HUES64 (cell line): ENCODE measurements at regions not wholly inside any gene's neighbourhood (a gene's known extent, or its start where the extent isn't known, plus 50 kb on each side); places are given as distances from the start of the nearest gene placed in this dataset.

Source experiments
- H3K27ac ChIP-seq: 2 replicates; pipeline ENCODE4 v1.7.0; 2013; ENCODE audit warnings: low read depth, low read length, inconsistent platforms
- H3K27me3 ChIP-seq: 2 replicates; pipeline ENCODE4 v1.6.1; 2013; ENCODE audit warnings: mild to moderate bottlenecking, low read length; ENCODE audit not compliant: insufficient read depth
- H3K36me3 ChIP-seq: 2 replicates; pipeline ENCODE4 v1.6.1; 2013; ENCODE audit warnings: mild to moderate bottlenecking, low read length; ENCODE audit not compliant: insufficient read depth
- H3K4me1 ChIP-seq: 2 replicates; pipeline ENCODE4 v1.6.1; 2013; ENCODE audit warnings: mild to moderate bottlenecking, low read length, moderate library complexity; ENCODE audit not compliant: insufficient read depth
- H3K4me3 ChIP-seq: 2 replicates; pipeline ENCODE4 v1.5.1; 2013; ENCODE audit warnings: mild to moderate bottlenecking, low read length, moderate library complexity
- H3K9ac ChIP-seq: 2 replicates; pipeline ENCODE4 v1.6.1; 2013; ENCODE audit warnings: mild to moderate bottlenecking, low read depth, low read length
- H3K9me3 ChIP-seq: 2 replicates; pipeline ENCODE4 v1.6.1; 2013; ENCODE audit warnings: low read depth, low read length; ENCODE audit not compliant: insufficient read depth
- WGBS: fragments of 150-250, 120-280 bp; methylation state at CpG from one replicate; pipeline ENCODE4 v1.1.7; 2013; ENCODE audit warnings: missing lambda C conversion rate; 5-methylcytosine and 5-hydroxymethylcytosine counted together

GRCh38 chr11:116512841-116513240, 259.9 kb downstream of the BUD13 start:
- Histone ChIP-seq H3K9ac (no peak overlapping the region), H3K4me1 (no peaks in the 10 kb centered on the region), H3K36me3 (no peaks in the 10 kb centered on the region), H3K4me3 (no peak overlapping the region), H3K9me3 (no peaks in the 10 kb centered on the region), H3K27ac (no peak overlapping the region), H3K27me3 (no peaks in the 10 kb centered on the region)
- 100% methylated on average over 2 of the region's 2 CpGs for WGBS

DNA sequence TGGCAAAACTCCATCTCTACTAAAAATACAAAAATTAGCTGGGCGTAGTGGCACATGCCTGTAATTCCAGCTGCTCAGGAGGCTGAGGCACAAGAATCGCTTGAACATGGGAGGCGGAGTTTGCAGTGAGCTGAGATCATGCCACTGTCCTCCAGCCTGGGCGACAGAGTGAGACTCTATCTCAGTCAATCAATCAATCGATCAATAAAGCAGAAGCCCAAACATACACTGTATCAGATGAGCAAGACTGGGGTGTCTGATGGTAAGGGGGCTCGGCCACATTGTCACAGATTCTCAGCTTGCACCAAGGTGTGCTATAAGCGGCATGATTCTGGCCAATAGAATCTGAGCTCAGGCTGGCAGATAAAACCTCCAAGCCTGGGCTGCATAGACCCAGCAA, 261.1 kb downstream of the BUD13 start:
- Histone ChIP-seq H3K9me3 (no peaks in the 10 kb centered on the region), H3K27me3 (peaks cover 1% of the 10 kb centered on the region; the same call in 1 of the 2 replicates), H3K27ac (no peak overlapping the region), H3K4me3 (no peak overlapping the region), H3K36me3 (no peaks in the 10 kb centered on the region), H3K4me1 (no peaks in the 10 kb centered on the region; the same call in 1 of the 2 replicates), H3K9ac (no peak overlapping the region)
- 92% methylated on average over 7 of the region's 7 CpGs for WGBS

GRCh38 chr11:116510886-116511650, 261.7 kb downstream of the BUD13 start:
- Histone ChIP-seq H3K27me3 (peaks cover 2% of the 10 kb centered on the region; the same call in 1 of the 2 replicates), H3K27ac (no peak overlapping the region), H3K36me3 (no peaks in the 10 kb centered on the region), H3K4me1 (peaks cover under 1% of the 10 kb centered on the region), H3K9me3 (no peaks in the 10 kb centered on the region), H3K9ac (no peak overlapping the region), H3K4me3 (no peak overlapping the region)
- 54% methylated on average over 10 of the region's 10 CpGs for WGBS

DNA sequence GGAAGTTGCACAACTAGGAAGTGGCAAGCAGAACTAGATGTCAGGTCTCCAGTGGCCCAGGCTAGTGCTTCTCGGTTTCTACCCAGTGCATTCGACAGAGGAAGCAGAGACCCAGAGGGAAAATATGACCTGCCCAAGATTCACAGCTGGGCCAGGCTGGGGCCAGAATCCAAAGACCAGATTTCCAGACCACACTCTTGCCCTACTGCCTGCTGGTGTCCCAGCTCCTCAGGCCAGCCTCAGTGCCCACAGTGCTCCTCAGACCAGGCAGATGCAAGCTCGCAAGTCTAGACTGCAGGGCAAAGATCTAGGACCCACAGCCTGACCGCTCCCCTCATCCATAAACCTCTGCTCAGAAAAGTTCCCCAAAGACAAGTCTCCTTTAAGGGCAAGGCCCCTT, 262.6 kb downstream of the BUD13 start:
- no peak overlapping the region for H3K9ac ChIP-seq
- H3K27me3 ChIP-seq: peaks cover 2% of the 10 kb centered on the region; the same call in 1 of the 2 replicates
- H3K27ac ChIP-seq: no peak overlapping the region
- no peaks in the 10 kb centered on the region for H3K36me3 ChIP-seq
- H3K4me3 ChIP-seq: no peak overlapping the region
- no peaks in the 10 kb centered on the region for H3K9me3 ChIP-seq
- WGBS: 93% methylated on average over 4 of the region's 4 CpGs
- peaks cover 8% of the 10 kb centered on the region for H3K4me1 ChIP-seq

DNA sequence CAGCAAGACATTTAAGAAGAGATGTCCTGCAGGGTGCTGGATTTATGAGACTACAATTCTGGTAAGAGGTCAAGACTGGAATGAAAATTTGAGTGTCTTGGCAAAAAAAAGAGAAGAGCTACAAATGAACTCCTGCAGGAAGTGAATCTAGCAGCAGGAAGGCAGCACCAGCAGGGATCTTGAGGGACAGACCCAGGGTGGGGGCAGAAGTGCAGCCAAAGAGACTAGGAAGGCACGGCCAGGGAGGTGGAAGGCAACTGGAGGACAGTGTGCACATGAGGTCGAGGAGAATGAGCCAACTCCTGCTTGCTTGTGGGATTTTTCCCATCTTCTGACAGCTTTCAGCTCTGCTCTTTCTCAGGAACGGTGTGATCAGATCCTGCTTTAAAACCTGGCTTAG, 263.2 kb downstream of the BUD13 start:
- WGBS: 85% methylated on average over 3 of the region's 3 CpGs

DNA sequence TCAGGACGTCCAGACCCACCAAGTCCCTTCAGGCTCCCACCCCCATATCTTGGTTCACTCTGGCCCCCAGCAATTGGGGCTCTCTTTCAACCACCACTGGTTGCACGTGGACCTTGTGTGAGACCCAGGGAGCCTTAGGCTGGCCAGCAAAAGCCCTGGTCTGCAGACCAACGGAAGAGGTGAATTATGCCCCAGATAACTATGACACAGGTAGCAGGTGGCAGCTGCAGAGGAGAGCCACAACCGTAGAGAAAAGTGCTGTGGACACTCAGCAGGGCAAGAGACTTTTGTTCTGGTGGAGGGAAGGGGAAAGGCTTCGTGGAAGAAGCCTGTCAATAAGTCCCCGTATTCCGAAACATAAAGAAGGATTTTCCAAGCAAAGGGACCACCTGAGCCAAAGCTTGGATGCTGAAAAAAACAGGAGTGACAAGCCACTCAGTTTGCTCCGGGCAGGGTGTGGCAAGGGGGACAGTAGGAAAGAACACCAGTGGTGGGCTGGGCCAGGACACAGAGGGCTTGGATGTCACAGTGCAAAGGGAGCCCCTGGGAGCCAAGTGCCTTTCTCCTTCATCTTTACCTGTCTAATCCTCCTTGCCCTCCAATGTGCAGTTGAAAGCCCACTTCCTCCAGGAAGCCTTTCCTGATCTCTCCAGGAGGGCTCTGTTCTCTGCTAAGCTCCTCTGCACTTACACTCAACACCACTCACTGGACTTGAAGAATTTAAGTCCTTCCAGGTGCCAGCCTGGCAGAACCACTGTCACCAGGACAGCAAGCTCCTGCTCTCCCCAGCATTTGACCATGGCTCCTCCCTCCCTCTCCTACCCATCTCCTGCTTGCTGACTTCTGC, 264.7 kb downstream of the BUD13 start:
- H3K4me3 ChIP-seq: no peak overlapping the region
- no peaks in the 10 kb centered on the region for H3K36me3 ChIP-seq
- no peak overlapping the region for H3K9ac ChIP-seq
- peaks cover 6% of the 10 kb centered on the region for H3K27me3 ChIP-seq
- no peak overlapping the region for H3K27ac ChIP-seq
- peaks cover 13% of the 10 kb centered on the region for H3K4me1 ChIP-seq
- no peaks in the 10 kb centered on the region for H3K9me3 ChIP-seq
- WGBS: 86% methylated on average over 8 of the region's 8 CpGs

More for the DNA sequence above, 263.2 kb downstream of the BUD13 start:
- Histone ChIP-seq H3K27me3 (peaks cover 2% of the 10 kb centered on the region; the same call in 1 of the 2 replicates), H3K36me3 (no peaks in the 10 kb centered on the region), H3K4me1 (peaks cover 13% of the 10 kb centered on the region), H3K9ac (no peak overlapping the region), H3K4me3 (no peak overlapping the region), H3K9me3 (no peaks in the 10 kb centered on the region), H3K27ac (no peak overlapping the region)

DNA sequence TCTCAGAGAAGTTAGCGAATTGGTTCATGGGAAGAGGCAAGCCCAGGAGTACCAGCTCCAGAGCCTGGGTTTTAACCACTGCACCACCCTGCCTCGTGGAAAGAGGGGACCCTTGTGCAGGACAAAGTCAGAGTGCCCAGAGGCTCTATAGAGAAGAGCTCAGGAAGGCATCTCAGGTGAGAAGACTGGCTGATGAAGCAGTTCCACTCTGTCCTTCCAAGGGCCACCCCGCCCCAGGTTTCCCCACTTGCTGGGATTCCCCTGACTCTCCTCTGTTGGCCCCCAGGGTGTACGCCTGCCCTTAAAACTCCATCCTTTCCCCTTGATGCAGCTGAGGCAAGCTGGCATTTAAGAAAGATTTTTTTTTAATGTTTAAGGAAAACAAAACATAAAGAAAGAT, 265.8 kb downstream of the BUD13 start:
- H3K9me3 ChIP-seq: no peaks in the 10 kb centered on the region
- peaks cover 11% of the 10 kb centered on the region for H3K27me3 ChIP-seq
- 86% methylated on average over 4 of the region's 4 CpGs for WGBS
- peaks cover 18% of the 10 kb centered on the region for H3K4me1 ChIP-seq
- H3K9ac ChIP-seq: no peak overlapping the region
- no peak overlapping the region for H3K4me3 ChIP-seq
- no peaks in the 10 kb centered on the region for H3K36me3 ChIP-seq
- H3K27ac ChIP-seq: no peak overlapping the region

DNA sequence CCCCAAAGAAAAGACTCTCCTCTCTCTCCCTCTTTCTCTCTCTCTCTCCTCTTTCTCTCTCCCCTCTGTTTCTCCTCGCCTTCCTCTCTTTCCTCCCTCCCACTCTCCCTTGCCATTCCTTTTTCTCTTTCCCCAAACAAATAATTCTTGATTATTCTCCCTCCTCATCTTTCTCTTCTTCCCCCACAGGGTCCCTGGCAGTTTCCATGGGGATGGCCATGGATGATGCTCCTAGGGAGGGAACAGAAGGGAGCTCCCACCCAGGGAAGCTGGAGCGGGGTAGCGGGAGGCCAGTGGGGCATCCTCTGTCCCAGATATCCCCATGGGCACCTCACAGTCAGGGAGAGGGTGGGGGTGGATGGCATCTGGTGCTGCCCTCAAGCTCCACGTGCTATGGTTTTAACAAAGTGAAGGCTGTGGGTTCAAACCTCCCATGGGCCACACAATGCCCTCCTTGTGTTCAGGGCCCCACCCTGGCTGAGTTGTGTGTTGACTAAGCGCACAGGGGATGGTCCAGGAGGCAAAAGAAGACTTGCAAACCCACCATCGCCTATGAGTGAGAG, 266.4 kb downstream of the BUD13 start:
- no peaks in the 10 kb centered on the region for H3K36me3 ChIP-seq
- peaks cover 14% of the 10 kb centered on the region for H3K27me3 ChIP-seq
- H3K4me1 ChIP-seq: peaks cover 25% of the 10 kb centered on the region
- H3K9me3 ChIP-seq: no peaks in the 10 kb centered on the region
- H3K9ac ChIP-seq: no peak overlapping the region
- no peak overlapping the region for H3K27ac ChIP-seq
- 90% methylated on average over 6 of the region's 6 CpGs for WGBS
- no peak overlapping the region for H3K4me3 ChIP-seq

DNA sequence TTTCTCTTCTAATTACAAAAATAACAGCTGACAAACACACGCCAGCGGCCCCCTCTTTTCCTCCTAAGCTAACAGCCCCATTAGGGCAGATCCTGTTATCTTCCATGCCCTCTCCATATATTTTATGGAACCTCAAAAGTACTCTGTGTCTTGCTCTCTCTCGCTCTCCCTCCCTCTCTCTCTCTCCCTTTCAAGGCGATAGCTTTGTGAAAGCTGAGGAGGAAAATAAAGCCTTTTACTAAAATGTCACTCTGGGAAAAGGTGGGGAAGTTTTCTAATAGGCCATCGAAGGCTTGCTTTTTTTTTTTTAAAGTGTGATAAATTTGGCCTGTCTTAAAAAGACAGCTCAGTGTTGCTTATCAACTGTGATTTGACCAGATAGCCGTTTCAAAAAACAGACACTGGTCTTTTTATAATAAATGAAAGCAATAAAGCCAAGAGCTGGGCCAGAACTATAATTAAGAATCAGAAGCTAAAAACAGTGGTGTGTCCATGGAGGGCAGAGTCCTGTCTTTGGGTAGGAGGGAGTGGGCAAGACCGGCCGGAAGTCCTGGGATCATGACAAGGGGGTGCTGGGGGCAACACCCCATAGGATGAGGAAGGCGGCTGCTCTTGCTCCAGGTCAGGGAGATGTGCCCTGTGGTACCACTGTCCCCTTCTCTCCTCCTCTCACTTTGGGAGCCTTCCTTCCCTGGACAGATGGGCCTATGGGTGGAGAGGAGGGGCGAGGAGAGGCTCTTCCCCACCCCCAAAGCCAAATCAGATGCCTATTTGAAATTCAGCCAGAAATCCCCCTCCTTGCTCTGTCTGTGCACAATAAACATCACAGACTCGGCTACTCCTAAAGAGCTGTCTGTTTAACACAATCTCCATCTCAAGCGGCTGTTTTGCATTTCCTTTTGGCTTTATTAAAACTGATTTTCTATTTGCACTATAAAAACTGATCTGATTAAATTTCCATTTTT, 267.2 kb downstream of the BUD13 start:
- H3K27ac ChIP-seq: no peak overlapping the region
- H3K9me3 ChIP-seq: no peaks in the 10 kb centered on the region
- WGBS: 68% methylated on average over 10 of the region's 12 CpGs
- H3K4me1 ChIP-seq: peaks cover 31% of the 10 kb centered on the region
- H3K4me3 ChIP-seq: no peak overlapping the region
- no peaks in the 10 kb centered on the region for H3K36me3 ChIP-seq
- H3K27me3 ChIP-seq: peaks cover 19% of the 10 kb centered on the region
- no peak overlapping the region for H3K9ac ChIP-seq

GRCh38 chr11:116504541-116505297, 268.1 kb downstream of the BUD13 start:
- Histone ChIP-seq H3K4me3 (no peak overlapping the region), H3K9ac (no peak overlapping the region), H3K27ac (no peak overlapping the region), H3K27me3 (peaks cover 26% of the 10 kb centered on the region), H3K36me3 (no peaks in the 10 kb centered on the region), H3K4me1 (peaks cover 31% of the 10 kb centered on the region), H3K9me3 (no peaks in the 10 kb centered on the region)
- 78% methylated on average over 15 of the region's 15 CpGs for WGBS
